GM19467 (cell line): ENCODE measurements at regions not wholly inside any gene's neighbourhood (a gene's known extent, or its start where the extent isn't known, plus 50 kb on each side); places are given as distances from the start of the nearest gene placed in this dataset.
"Not testable (repeated sequence)": the region's sequence is repeated elsewhere in the genome, so short reads cannot be mapped to it uniquely, and the experiment has no call there.

Source experiments
- ATAC-seq: cut with Tn5 transposase; IDR thresholded peaks from one replicate; pipeline ENCODE4 v1.9.1; 2021; ENCODE audit warnings: mild to moderate bottlenecking, moderate library complexity; ENCODE audit not compliant: unreplicated experiment

- ATAC-seq, result no peak
These were observed 49.9 kb upstream of the GAS1 start for GRCh38 chr9:86997156-86997555.

GRCh38 chr9:86997951-86998350 is 50.6 kb upstream of the GAS1 start:
- ATAC-seq, result no peak

GRCh38 chr9:87002517-87002916 is 55.2 kb upstream of the GAS1 start:
- ATAC-seq, result no peak

GRCh38 chr9:87004016-87004415 is 56.7 kb upstream of the GAS1 start:
- no peak for ATAC-seq

GRCh38 chr9:87006956-87007355 is 59.6 kb upstream of the GAS1 start:
- no peak for ATAC-seq

GRCh38 chr9:87007711-87008366 is 60.5 kb upstream of the GAS1 start:
- ATAC-seq, result no peak

- ATAC-seq, result no peak
These were observed 61.4 kb upstream of the GAS1 start for GRCh38 chr9:87008667-87009066.

GRCh38 chr9:87010626-87011025 is 63.3 kb upstream of the GAS1 start:
- no peak for ATAC-seq

- ATAC-seq, result no peak
These were observed 64.2 kb upstream of the GAS1 start for GRCh38 chr9:87011551-87011950.

GRCh38 chr9:87013490-87013889 is 66.2 kb upstream of the GAS1 start:
- no peak for ATAC-seq

GRCh38 chr9:87014436-87014835 is 67.1 kb upstream of the GAS1 start:
- no peak for ATAC-seq

- ATAC-seq, result no peak
These were observed 69.4 kb upstream of the GAS1 start for GRCh38 chr9:87016681-87017080.

- ATAC-seq, result no peak
These were observed 73.1 kb upstream of the GAS1 start for GRCh38 chr9:87020169-87020950.

- ATAC-seq, result no peak
These were observed 74.9 kb upstream of the GAS1 start for GRCh38 chr9:87022178-87022577.

- no peak for ATAC-seq
These were observed 78.9 kb upstream of the GAS1 start for GRCh38 chr9:87026204-87026603.

- not testable (repeated sequence) for ATAC-seq
These were observed 81.5 kb upstream of the GAS1 start for GRCh38 chr9:87028836-87029235.

GRCh38 chr9:87029905-87030304 is 82.6 kb upstream of the GAS1 start:
- no peak for ATAC-seq

- ATAC-seq, result no peak
These were observed 87.5 kb upstream of the GAS1 start for GRCh38 chr9:87034841-87035240.

- ATAC-seq, result no peak
These were observed 88.6 kb upstream of the GAS1 start for GRCh38 chr9:87035879-87036278.

- ATAC-seq, result no peak
These were observed 89.2 kb upstream of the GAS1 start for GRCh38 chr9:87036506-87036905.

- ATAC-seq, result no peak
These were observed 92.6 kb upstream of the GAS1 start for GRCh38 chr9:87039809-87040392.

- ATAC-seq, result no peak
These were observed 93.2 kb upstream of the GAS1 start for GRCh38 chr9:87040410-87041009.
